ENCODE measurements at regions not wholly inside any gene's neighbourhood (a gene's known extent, or its start where the extent isn't known, plus 50 kb on each side); places are given as distances from the start of the nearest gene placed in this dataset.

GRCh38 chr22:34943830-34944229 is 122.1 kb upstream of the ISX start:
- DNase-seq, result no peak

DNA sequence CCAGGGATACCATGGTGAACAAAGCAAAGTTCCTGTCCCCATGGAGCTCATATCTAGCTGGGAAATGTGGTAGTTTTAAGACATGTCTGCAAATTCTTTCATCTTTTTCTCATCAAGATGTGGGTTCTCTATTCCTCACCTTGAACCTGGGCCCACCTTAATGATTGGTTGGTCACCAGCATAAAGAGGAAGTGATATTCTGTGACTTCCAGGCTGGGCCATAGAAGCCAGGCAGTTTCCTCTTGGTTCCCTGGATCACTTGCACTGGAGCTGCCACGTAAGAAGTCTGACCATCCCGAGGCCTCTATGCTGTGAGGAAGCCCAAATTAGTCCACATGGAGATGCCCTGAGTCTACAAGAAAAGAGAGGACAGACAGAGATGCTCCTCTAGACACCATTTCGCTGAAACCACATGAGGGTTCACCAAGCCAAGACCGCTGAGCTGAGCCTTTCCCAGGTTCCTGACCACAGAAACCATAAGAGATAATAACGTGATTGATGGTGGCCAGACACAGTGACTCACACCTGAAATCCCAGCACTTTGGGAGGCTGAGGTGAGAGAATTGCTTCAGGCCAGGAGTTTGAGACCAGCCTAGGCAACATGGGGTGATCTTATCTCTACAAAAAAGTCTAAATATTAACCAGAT is 119.5 kb upstream of the ISX start:
- no peak for DNase-seq

- DNase-seq, result no peak
These were observed 115.5 kb upstream of the ISX start for GRCh38 chr22:34950489-34950888.

DNA sequence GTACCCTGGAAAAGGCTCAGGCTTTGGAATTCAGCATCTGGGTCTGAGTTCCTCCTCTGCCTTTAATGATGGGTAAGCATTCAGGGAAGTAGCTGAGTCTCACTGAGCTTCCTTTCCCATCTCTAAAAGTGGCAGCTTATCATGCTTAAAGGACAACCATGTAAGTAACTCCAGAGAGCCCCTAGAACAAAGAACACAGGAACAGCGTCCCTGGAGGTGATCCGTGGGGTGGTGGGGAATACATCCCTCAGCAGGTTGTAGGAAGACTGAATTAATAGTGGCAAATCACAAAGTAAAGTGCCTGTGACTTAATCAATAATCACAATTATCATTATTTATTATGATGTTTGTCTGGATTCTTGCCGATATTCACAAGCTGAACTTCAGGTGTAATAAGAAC is 114.7 kb upstream of the ISX start:
- no peak for DNase-seq

DNA sequence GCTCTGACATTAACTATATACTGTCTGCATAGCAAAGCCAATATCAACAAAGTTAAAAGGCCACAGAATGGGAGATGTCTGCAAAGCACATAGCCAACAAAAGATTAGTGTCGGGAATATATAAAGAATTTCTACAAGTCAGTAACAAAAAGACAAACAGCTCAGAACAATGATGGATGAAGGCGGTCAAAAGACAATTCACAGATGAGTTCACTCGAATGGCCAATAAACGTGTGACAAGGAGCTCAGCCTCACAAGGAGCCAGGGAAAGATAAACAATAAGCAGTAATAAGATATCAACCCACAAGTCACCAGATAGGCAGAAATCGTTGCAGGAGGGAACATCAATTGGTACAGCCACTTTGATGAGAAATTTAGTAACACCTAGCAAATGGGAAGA is 106.0 kb upstream of the ISX start:
- DNase-seq, result no peak

DNA sequence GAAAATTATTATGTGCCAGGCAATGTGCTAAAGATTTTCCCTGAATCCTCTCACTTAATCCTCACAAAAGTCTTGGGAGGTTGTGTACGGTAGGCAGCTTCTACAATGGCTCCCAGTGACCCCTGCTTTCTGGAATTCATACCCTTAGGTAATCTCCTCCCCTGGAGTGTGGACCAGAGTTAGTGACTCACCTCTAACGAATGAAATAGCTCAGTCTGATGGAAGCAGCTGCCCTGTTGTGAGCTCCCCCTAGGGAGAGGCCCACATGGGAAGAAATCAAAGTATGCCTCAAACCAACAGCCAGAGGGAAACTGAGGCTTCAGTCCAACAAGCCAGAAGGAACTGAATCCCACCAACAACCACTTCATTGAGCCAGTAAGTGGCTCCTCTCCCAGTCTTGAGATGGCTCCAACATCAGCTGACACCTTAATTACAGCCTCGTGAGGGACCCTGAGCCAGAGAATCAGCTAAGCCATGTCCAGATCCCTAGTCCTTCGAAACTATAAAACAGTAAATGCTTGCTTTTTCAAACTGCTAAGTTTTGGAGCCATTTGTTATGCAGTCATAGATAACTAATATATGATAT is 98.9 kb upstream of the ISX start:
- no peak for DNase-seq

- no peak for DNase-seq
These were observed 96.8 kb upstream of the ISX start for GRCh38 chr22:34969001-34969790.

- DNase-seq, result no peak
These were observed 94.5 kb upstream of the ISX start for GRCh38 chr22:34971456-34971855.

DNA sequence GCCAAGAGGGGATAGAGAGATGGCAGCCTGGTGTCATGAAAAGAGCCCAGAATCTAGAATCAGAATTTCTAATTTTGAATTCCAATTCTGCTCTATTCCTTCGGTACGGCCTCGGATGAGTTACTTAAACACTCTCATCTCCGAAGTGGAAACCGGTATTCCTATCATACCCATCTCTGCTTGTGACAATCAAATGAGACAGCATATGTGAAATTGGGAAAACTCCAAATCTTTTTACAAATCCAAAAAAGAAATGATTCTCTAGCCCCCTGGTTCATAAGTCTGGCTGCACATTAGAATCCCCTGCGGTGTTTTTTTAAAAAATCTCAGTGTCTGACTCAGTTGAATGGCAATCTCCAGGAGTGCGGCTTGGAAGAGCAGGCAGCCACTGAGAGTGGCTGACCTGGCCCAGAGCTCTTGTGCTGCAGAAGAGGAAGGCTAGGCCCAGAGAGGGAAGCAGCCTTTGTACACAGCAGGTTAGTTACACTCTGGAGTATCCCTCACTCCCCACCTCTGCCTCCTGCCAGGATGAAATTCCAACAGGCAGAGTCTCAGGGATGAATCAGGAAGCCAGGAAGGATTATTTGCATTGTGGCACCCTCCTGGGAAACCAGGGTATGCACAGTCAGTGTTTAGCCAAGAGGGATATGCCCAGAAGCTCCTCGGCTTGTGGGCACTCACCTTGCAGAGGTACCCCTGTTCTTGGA is 93.6 kb upstream of the ISX start:
- DNase-seq, result no peak

GRCh38 chr22:34973016-34973415 is 92.9 kb upstream of the ISX start:
- no peak for DNase-seq

- DNase-seq, result no peak
These were observed 92.0 kb upstream of the ISX start for GRCh38 chr22:34973926-34974325.

- DNase-seq, result no peak
These were observed 90.2 kb upstream of the ISX start for GRCh38 chr22:34975721-34976120.

GRCh38 chr22:34976474-34976873 is 89.5 kb upstream of the ISX start:
- no peak for DNase-seq

- DNase-seq, result no peak
These were observed 89.1 kb upstream of the ISX start for GRCh38 chr22:34976886-34977285.

GRCh38 chr22:34986523-34986922 is 79.4 kb upstream of the ISX start:
- DNase-seq, result no peak

DNA sequence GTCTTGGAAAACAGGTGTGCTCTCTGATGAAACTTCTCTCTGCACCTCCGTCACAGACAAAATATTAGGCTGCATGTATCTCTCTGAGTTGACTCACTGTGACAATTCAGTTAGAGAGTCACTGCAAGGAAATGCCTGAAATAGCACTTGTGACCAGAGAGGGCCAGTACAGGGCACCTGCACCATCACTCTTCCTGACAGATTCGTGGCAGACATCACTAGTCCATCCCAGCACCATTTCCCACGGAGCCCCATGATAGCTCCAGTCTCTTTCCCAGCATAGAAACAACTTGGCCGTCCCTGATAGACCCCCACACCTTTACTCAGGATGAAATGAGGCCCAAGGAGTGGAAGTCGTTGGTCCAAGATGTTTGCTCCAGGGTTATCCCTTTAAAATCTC is 73.3 kb upstream of the ISX start:
- no peak for DNase-seq

GRCh38 chr22:34993548-34993947 is 72.4 kb upstream of the ISX start:
- DNase-seq, result no peak

DNA sequence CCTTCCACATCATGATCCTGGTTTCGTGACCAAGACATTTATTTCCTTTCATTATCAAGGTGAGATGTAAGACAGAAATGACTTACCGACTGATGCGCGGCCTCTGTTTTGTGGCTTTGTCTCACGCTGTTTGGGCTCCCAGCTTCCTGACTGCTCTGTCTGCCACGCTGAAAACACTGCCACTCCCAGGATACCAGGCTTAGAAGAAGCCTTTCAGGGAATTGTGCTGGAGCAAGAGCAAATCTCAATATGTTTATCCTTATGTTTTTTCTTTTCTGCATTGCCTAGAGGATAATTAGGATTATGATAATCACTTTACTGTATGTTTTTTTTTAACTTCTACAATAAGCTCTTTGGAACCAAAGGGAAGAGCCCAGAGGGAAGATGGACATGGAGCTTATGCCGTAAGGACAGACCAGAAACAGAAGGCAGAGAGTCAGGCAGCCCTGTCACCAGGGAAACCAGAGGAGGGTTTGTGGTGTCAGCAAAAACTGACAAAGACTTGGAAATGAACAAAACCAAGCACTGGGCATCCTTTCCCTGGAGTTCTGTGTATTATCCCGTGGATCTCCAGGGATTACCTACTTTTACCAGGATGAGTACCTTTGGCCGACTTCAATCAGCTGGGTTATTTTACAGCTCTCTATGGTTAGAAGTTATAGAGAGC is 68.2 kb upstream of the ISX start:
- DNase-seq, result no peak

- no peak for DNase-seq
These were observed 67.0 kb upstream of the ISX start for GRCh38 chr22:34998921-34999320.

- DNase-seq, result no peak
These were observed 57.7 kb upstream of the ISX start for GRCh38 chr22:35008213-35008612.

- no peak for DNase-seq
These were observed 55.4 kb upstream of the ISX start for GRCh38 chr22:35010543-35010942.

DNA sequence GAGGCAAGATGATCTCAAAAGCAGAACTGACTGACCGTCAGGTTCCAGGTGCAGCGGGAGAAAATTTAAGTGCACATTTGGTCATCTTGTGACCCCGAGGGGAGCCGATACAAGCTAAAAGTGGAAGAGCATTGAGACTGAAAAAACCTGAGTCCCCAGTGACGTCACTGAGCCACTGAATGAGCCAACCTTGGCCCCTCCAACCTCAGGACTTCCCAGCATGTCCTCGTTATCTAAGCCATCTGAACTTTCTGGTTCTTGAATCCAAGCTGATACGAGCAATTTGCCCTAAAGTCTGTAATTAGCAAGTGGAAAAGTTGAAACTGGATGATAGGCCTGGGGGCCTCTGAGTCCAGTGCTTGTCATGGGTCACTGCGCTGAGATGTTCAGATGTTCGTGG is 51.1 kb upstream of the ISX start:
- no peak for DNase-seq

Data from CD4-positive, alpha-beta T cell treated with Interleukin-1 beta for 1 hour (primary cell).